Keratinocyte (primary cell): ENCODE measurements at regions not wholly inside any gene's neighbourhood (a gene's known extent, or its start where the extent isn't known, plus 50 kb on each side); places are given as distances from the start of the nearest gene placed in this dataset.

Experiments used
- DNase-seq: peaks from one replicate; pipeline ENCODE4 v3.0.0-alpha.2; 2011; ENCODE audit warnings: low read depth, missing footprints, low spot score
- FAIRE-seq: peaks from 2 replicates; lab custom pipeline; 2011; peaks lifted over from hg19 to GRCh38; lab: Jason Lieb, UNC
- H2AFZ ChIP-seq: 2 replicates; pipeline ENCODE4 v1.6.0; 2012; ENCODE audit warnings: low read length, control low read depth, inconsistent platforms; ENCODE audit not compliant: control insufficient read depth
- H3K27ac ChIP-seq: 2 replicates; pipeline ENCODE4 v1.5.1; 2011; ENCODE audit warnings: low read length; ENCODE audit not compliant: control insufficient read depth, insufficient read depth
- H3K27me3 ChIP-seq: 3 replicates; pipeline ENCODE4 v1.6.0; 2011; ENCODE audit warnings: low read length; ENCODE audit not compliant: control insufficient read depth, insufficient read depth; ENCODE audit errors: extremely low read depth
- H3K36me3 ChIP-seq, 2 experiments: 2 replicates in 1 of 2; 3 replicates in 1 of 2; pipeline ENCODE4 v1.5.1; 2011; ENCODE audit warnings: low read length in 2 of 2, mild to moderate bottlenecking in 1 of 2; ENCODE audit not compliant: control insufficient read depth in 2 of 2, insufficient read depth in 2 of 2; ENCODE audit errors: extremely low read depth in 1 of 2
- H3K4me1 ChIP-seq: 3 replicates; pipeline ENCODE4 v1.5.1; 2011; ENCODE audit warnings: low read length; ENCODE audit not compliant: control insufficient read depth, insufficient read depth; ENCODE audit errors: extremely low read depth
- H3K4me2 ChIP-seq: 3 replicates; pipeline ENCODE4 v1.6.0; 2011; ENCODE audit warnings: low read depth, low read length; ENCODE audit not compliant: control insufficient read depth, insufficient read depth; ENCODE audit errors: extremely low read depth
- H3K4me3 ChIP-seq, 3 experiments: fragments of 200-600 bp in 1 of 3; sonication (generic) in 1 of 3; 2 replicates in 2 of 3; 3 replicates in 1 of 3; pipeline ENCODE4 v1.5.1; 2011 to 2016; ENCODE audit warnings: low read length in 3 of 3, mild to moderate bottlenecking in 3 of 3, control low read depth in 2 of 3, inconsistent platforms in 1 of 3, low read depth in 1 of 3, mixed read lengths in 1 of 3, mixed run types in 1 of 3, moderate library complexity in 1 of 3; ENCODE audit not compliant: control insufficient read depth in 2 of 3, insufficient read depth in 2 of 3; ENCODE audit errors: extremely low read depth in 1 of 3
- H3K79me2 ChIP-seq: 2 replicates; pipeline ENCODE4 v1.6.0; 2012; ENCODE audit warnings: low read length; ENCODE audit not compliant: control insufficient read depth, insufficient read depth
- H3K9ac ChIP-seq: 3 replicates; pipeline ENCODE4 v1.6.0; 2011; ENCODE audit warnings: low read length; ENCODE audit not compliant: control insufficient read depth, insufficient read depth; ENCODE audit errors: extremely low read depth
- H3K9me1 ChIP-seq: 3 replicates; pipeline ENCODE4 v1.6.0; 2011; ENCODE audit warnings: low read length; ENCODE audit not compliant: control insufficient read depth, insufficient read depth; ENCODE audit errors: extremely low read depth
- H3K9me3 ChIP-seq: 2 replicates; pipeline ENCODE4 v1.5.1; 2012; ENCODE audit warnings: low read depth, low read length; ENCODE audit not compliant: control insufficient read depth
- H4K20me1 ChIP-seq: 3 replicates; pipeline ENCODE4 v1.6.0; 2011; ENCODE audit warnings: low read length; ENCODE audit not compliant: control insufficient read depth, insufficient read depth; ENCODE audit errors: extremely low read depth
- EZH2 ChIP-seq: IDR thresholded peaks from one replicate; pipeline ENCODE4 v1.6.1; 2012; ENCODE audit warnings: inconsistent platforms, mild to moderate bottlenecking, low read length, moderate library complexity
- dilution Hi-C: fragments of 300-500 bp; cut with MboI; formaldehyde crosslinking; loops from one replicate; pipeline ENCODE4 v1.7.0; 2020; ENCODE audit warnings: low sequenced_read_pairs; ENCODE audit not compliant: extremely low pct_ligation_motif_present
- TF ChIP-seq, protein P1 (sequence below), 3 experiments: IDR thresholded peaks in 1 of 3; conservative IDR thresholded peaks in 1 of 3; optimal IDR thresholded peaks in 1 of 3; 2 replicates in 2 of 3; 3 replicates in 1 of 3; pipeline versions ENCODE3 to v1.5.1; 2011; ENCODE audit warnings: low read length in 3 of 3, mild to moderate bottlenecking in 3 of 3, moderate library complexity in 2 of 3, control low read depth in 1 of 3, inconsistent platforms in 1 of 3; ENCODE audit not compliant: insufficient read depth in 2 of 3; ENCODE audit errors: extremely low read depth in 1 of 3

DNA sequence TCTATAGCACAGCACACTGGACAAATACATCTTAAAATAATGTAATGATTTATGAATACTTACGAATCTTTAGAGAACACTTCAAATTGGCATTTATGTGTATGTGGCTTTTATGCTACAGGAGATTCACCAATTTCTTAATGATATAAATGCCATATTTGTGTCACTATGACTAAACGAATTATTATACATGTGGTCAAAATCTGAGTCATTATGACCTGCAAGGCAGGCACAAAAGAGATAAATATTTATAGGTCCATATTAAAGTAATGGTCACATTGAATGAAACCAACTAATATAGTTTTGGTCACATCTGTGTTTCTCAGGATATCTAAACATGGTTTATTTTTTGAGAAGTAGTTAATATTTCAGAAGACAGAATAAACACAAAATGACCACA, 232.3 kb upstream of the SEMA6D start:
- H3K9me3 ChIP-seq: no peaks in the 10 kb centered on the region
- H3K4me3 ChIP-seq: no peak overlapping the region
- H4K20me1 ChIP-seq: no peaks in the 10 kb centered on the region
- no peaks in the 10 kb centered on the region for H3K79me2 ChIP-seq
- no peaks in the 10 kb centered on the region for H3K27me3 ChIP-seq
- H2AFZ ChIP-seq: no peak overlapping the region
- H3K9me1 ChIP-seq: no peaks in the 10 kb centered on the region
- no peaks in the 10 kb centered on the region for H3K36me3 ChIP-seq
- DNase-seq (no peak), FAIRE-seq (no peak)
- dilution Hi-C loops: no loop called here
- H3K9ac ChIP-seq: no peak overlapping the region
- no peak overlapping the region for H3K27ac ChIP-seq
- TF ChIP-seq, protein P1, sequence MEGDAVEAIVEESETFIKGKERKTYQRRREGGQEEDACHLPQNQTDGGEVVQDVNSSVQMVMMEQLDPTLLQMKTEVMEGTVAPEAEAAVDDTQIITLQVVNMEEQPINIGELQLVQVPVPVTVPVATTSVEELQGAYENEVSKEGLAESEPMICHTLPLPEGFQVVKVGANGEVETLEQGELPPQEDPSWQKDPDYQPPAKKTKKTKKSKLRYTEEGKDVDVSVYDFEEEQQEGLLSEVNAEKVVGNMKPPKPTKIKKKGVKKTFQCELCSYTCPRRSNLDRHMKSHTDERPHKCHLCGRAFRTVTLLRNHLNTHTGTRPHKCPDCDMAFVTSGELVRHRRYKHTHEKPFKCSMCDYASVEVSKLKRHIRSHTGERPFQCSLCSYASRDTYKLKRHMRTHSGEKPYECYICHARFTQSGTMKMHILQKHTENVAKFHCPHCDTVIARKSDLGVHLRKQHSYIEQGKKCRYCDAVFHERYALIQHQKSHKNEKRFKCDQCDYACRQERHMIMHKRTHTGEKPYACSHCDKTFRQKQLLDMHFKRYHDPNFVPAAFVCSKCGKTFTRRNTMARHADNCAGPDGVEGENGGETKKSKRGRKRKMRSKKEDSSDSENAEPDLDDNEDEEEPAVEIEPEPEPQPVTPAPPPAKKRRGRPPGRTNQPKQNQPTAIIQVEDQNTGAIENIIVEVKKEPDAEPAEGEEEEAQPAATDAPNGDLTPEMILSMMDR (optimal IDR thresholded peaks at IDR 0.05 in 1 of 3, IDR thresholded peaks at IDR 0.05 in 1 of 3, conservative IDR thresholded peaks at IDR 0.05 in 1 of 3; ENCODE audit: extremely low read depth in 1 of 3, insufficient read depth in 2 of 3, low read length in 3 of 3): no peak
- no peak for TF ChIP-seq EZH2
- no peak overlapping the region for H3K4me2 ChIP-seq
- no peaks in the 10 kb centered on the region for H3K4me1 ChIP-seq

DNA sequence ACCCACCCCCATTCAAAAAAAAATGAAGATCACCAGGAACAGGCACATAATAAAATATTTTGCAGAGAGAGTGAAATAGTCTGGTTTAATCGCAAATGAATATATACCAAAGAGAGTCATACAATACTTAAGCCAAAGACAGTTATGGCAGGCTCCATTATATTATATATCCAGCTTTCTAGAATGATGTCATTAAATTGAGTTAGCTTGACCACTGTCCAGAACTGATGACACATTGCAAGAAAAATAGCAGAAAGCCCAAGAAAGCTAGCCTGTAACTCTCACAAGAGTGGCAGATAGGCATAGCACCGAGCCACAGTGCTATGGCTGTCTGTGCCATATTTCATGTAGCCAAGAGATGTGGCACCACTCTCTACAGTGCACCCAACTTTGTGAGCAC, 231.9 kb upstream of the SEMA6D start:
- H3K4me1 ChIP-seq: no peaks in the 10 kb centered on the region
- H3K9ac ChIP-seq: no peak overlapping the region
- DNase-seq (no peak), FAIRE-seq (no peak)
- H3K27ac ChIP-seq: no peak overlapping the region
- no peaks in the 10 kb centered on the region for H3K27me3 ChIP-seq
- H3K4me2 ChIP-seq: no peak overlapping the region
- H2AFZ ChIP-seq: no peak overlapping the region
- dilution Hi-C loops: no loop called here
- no peaks in the 10 kb centered on the region for H3K9me3 ChIP-seq
- no peaks in the 10 kb centered on the region for H3K79me2 ChIP-seq
- no peaks in the 10 kb centered on the region for H3K9me1 ChIP-seq
- TF ChIP-seq, protein P1 (optimal IDR thresholded peaks at IDR 0.05 in 1 of 3, IDR thresholded peaks at IDR 0.05 in 1 of 3, conservative IDR thresholded peaks at IDR 0.05 in 1 of 3; ENCODE audit: extremely low read depth in 1 of 3, insufficient read depth in 2 of 3, low read length in 3 of 3): no peak
- TF ChIP-seq EZH2: no peak
- H4K20me1 ChIP-seq: no peaks in the 10 kb centered on the region
- no peak overlapping the region for H3K4me3 ChIP-seq
- no peaks in the 10 kb centered on the region for H3K36me3 ChIP-seq
